ENCODE measurements at regions not wholly inside any gene's neighbourhood (a gene's known extent, or its start where the extent isn't known, plus 50 kb on each side); places are given as distances from the start of the nearest gene placed in this dataset.

DNA sequence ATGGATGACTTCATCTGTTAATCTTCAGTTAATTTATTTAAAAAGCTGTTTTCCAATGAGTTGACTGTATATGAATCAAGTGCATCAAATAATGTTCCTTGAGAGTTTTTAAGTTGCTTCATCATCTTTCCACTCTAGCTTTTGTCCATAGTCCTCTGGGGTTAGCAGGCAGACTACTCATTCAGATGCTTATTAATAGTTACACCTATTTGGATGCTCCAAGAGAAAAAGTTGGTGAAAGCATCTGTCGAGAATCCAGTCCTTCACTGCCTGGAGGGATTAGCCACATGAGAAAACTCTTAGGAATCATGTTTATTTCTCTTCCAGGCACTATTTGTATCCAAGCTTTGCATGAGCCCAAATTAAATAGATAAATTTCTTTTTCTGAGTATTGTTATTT lies 70.2 kb downstream of the DACT1 start:
- Histone ChIP-seq H2BK120ac (replicated peaks; ENCODE audit: low read depth, low read length) (no peak overlapping the region), H3K56ac (replicated peaks; ENCODE audit: insufficient read length, low read depth, low read length) (no peak overlapping the region), H3K4me1 (replicated peaks in 1 of 4; ENCODE audit: control insufficient read depth in 3 of 4, insufficient read depth in 4 of 4, low read length in 3 of 4) (peaks cover 0 to 3% (median 1%) of the 10 kb centered on the region in 4 experiments; a peak in 1 of 7 replicates), H4K91ac (replicated peaks; ENCODE audit: insufficient read length, low read length) (no peak overlapping the region), H3K27me3 (replicated peaks in 1 of 4; ENCODE audit: control insufficient read depth in 3 of 4, extremely low read depth in 1 of 4, insufficient read depth in 3 of 4, low read length in 3 of 4) (no peaks in the 10 kb centered on the region), H2AK5ac (ENCODE audit: low read depth, low read length) (no peak overlapping the region), H3K9me3 (ENCODE audit: insufficient read depth in 2 of 2, low read depth in 1 of 2, low read length in 1 of 2) (no peaks in the 10 kb centered on the region), H3K9ac (replicated peaks in 1 of 4; ENCODE audit: extremely low read depth in 1 of 4, low read depth in 3 of 4, low read length in 3 of 4) (no peak overlapping the region), H3K4me3 (ENCODE audit: extremely low read depth in 1 of 4, insufficient read depth in 2 of 4, low read depth in 3 of 4, low read length in 4 of 4) (no peak overlapping the region), H3K23me2 (ENCODE audit: low read depth, low read length) (no peaks in the 10 kb centered on the region), H3K79me2 (ENCODE audit: control insufficient read depth in 1 of 2, insufficient read depth in 2 of 2, low read length in 2 of 2) (no peaks in the 10 kb centered on the region), H3K79me1 (ENCODE audit: low read depth, low read length) (no peaks in the 10 kb centered on the region), H2BK15ac (ENCODE audit: low read length) (no peak overlapping the region), H2BK12ac (ENCODE audit: low read depth, low read length) (no peak overlapping the region), H3K23ac (ENCODE audit: insufficient read length) (no peak overlapping the region), H2BK20ac (ENCODE audit: low read length) (no peak overlapping the region), H4K5ac (ENCODE audit: insufficient read length, low read depth, low read length) (no peak overlapping the region), H4K8ac (ENCODE audit: extremely low read depth, insufficient read depth, low read length) (no peak overlapping the region), H2AFZ (ENCODE audit: low read length) (no peak overlapping the region), H3K4ac (replicated peaks; ENCODE audit: insufficient read length, low read depth, low read length) (no peak overlapping the region), H3K36me3 (ENCODE audit: control insufficient read depth in 2 of 4, insufficient read depth in 4 of 4, low read length in 3 of 4) (no peaks in the 10 kb centered on the region), H3K18ac (ENCODE audit: extremely low read depth, low read length) (no peak overlapping the region), H2BK5ac (ENCODE audit: low read depth, low read length) (no peak overlapping the region), H3K4me2 (ENCODE audit: insufficient read depth in 1 of 2, low read depth in 2 of 2, low read length in 2 of 2) (no peak overlapping the region), H4K20me1 (replicated peaks in 1 of 2; ENCODE audit: control insufficient read depth in 1 of 2, insufficient read depth in 2 of 2, low read length in 2 of 2) (no peaks in the 10 kb centered on the region), H3K27ac (ENCODE audit: low read depth, low read length) (no peak overlapping the region), H3K14ac (ENCODE audit: insufficient read length) (no peak overlapping the region)
- TF ChIP-seq EZH2 (IDR thresholded peaks at IDR 0.05; ENCODE audit: low read depth, low read length, severe bottlenecking) (no peak), SRF (IDR thresholded peaks at IDR 0.05; ENCODE audit: low read depth, low read length) (no peak), SIN3A (conservative IDR thresholded peaks at IDR 0.05 in 1 of 2, IDR thresholded peaks at IDR 0.05 in 1 of 2; ENCODE audit: low read depth in 1 of 2, low read length in 2 of 2) (no peak)
- TF ChIP-seq, protein P1, sequence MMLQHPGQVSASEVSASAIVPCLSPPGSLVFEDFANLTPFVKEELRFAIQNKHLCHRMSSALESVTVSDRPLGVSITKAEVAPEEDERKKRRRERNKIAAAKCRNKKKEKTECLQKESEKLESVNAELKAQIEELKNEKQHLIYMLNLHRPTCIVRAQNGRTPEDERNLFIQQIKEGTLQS (IDR thresholded peaks at IDR 0.05; ENCODE audit: insufficient read depth, low read depth, low read length): no peak
- CTCF ChIA-PET (ENCODE audit: partially characterized antibody): interaction anchor here (1.8 kb wide), 1 partner anchor 348 kb away, joined by 4 read pairs; no protein-coding TSS in a partner anchor
- WGBS, 2 experiments (ENCODE audit: extremely low coverage in 1 of 2, insufficient coverage in 1 of 2, insufficient read length in 1 of 2, insufficient replicate concordance in 2 of 2, low coverage in 1 of 2, low lambda C conversion rate in 2 of 2, missing lambda C conversion rate in 1 of 2): 86% methylated on average over 1 of the region's 1 CpG; no CpG with 5 or more reads in 1 of the 2 experiments
- FAIRE-seq: no peak
- POLR2A ChIA-PET (ENCODE audit: partially characterized antibody): no interaction called here
- no peak for DNase-seq (ENCODE audit: low read depth in 1 of 2, low spot score in 2 of 2)
